Neural progenitor cell (in vitro differentiated cells): ENCODE measurements at regions not wholly inside any gene's neighbourhood (a gene's known extent, or its start where the extent isn't known, plus 50 kb on each side); places are given as distances from the start of the nearest gene placed in this dataset.

Source experiments
- EZH2phosphoT487 ChIP-seq: fragments of 200-600 bp; sonication (generic); IDR thresholded peaks from 2 replicates; pipeline ENCODE4 v1.6.1; 2017; ENCODE audit warnings: antibody characterized with exemption
- TF ChIP-seq, protein P1 (sequence below): fragments of 200-600 bp; sonication (generic); IDR thresholded peaks from 2 replicates; pipeline ENCODE4 v1.5.1; 2017; ENCODE audit warnings: antibody characterized with exemption, mild to moderate bottlenecking

DNA sequence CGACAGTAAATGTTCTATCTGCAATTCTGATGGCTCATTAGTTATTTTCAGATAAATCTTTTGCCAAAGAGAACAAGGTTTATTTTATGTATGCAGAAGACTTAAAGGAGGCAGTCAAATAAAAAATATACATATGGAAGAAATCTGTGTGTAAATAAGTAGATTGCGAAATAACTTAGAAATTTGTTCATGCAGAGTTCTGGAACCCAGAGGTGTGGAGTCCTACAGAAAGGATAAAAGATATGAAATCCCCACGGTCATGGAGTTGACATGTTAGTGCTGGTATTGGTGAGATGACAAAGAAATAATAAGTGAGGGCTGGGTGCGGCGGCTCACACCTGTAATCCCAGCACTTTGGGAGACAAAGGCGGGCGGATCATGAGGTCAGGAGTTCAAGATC lies 111.2 kb upstream of the CFAP20DC start:
- TF ChIP-seq, protein P1, sequence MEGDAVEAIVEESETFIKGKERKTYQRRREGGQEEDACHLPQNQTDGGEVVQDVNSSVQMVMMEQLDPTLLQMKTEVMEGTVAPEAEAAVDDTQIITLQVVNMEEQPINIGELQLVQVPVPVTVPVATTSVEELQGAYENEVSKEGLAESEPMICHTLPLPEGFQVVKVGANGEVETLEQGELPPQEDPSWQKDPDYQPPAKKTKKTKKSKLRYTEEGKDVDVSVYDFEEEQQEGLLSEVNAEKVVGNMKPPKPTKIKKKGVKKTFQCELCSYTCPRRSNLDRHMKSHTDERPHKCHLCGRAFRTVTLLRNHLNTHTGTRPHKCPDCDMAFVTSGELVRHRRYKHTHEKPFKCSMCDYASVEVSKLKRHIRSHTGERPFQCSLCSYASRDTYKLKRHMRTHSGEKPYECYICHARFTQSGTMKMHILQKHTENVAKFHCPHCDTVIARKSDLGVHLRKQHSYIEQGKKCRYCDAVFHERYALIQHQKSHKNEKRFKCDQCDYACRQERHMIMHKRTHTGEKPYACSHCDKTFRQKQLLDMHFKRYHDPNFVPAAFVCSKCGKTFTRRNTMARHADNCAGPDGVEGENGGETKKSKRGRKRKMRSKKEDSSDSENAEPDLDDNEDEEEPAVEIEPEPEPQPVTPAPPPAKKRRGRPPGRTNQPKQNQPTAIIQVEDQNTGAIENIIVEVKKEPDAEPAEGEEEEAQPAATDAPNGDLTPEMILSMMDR = no peak
- no peak for TF ChIP-seq EZH2phosphoT487
